ENCODE measurements at regions not wholly inside any gene's neighbourhood (a gene's known extent, or its start where the extent isn't known, plus 50 kb on each side); places are given as distances from the start of the nearest gene placed in this dataset.

GRCh38 chr9:16221822-16222547 is 648.5 kb downstream of the BNC2 start:
- RAD21 ChIA-PET (ENCODE audit: low non-redundant PET in 1 of 2, low total read pairs in 2 of 2, uncharacterized antibody in 2 of 2, unreplicated experiment in 2 of 2): no interaction called here
- no peaks in the 10 kb centered on the region for H3K4me1 ChIP-seq (ENCODE audit: control insufficient read depth in 1 of 2, insufficient read depth in 2 of 2, low read length in 2 of 2)
- no peaks in the 10 kb centered on the region for H3K9me2 ChIP-seq (ENCODE audit: insufficient read depth)
- DNase-seq (ENCODE audit: low read depth, low spot score) (no peak), ATAC-seq (no peak)
- H3K27me3 ChIP-seq (ENCODE audit: insufficient read depth, low read length): no peaks in the 10 kb centered on the region
- CTCF ChIA-PET: no interaction called here
- BruUV-seq (replicated peaks): no TSS peak
- no peak overlapping the region for H3K9ac ChIP-seq (ENCODE audit: low read length)
- no peak overlapping the region for H3K27ac ChIP-seq (ENCODE audit: low read depth, low read length)
- no peaks in the 10 kb centered on the region for H3K9me3 ChIP-seq (ENCODE audit: control insufficient read depth in 1 of 2, insufficient read depth in 1 of 2, low read depth in 1 of 2, low read length in 2 of 2)
- H4K20me1 ChIP-seq (ENCODE audit: insufficient read depth): no peaks in the 10 kb centered on the region
- no peak overlapping the region for H3K4me3 ChIP-seq (replicated peaks in 1 of 2; ENCODE audit: low read depth in 1 of 2, low read length in 2 of 2)
- H2AFZ ChIP-seq (ENCODE audit: low read depth, low read length, poor library complexity, severe bottlenecking): no peak overlapping the region
- no peaks in the 10 kb centered on the region for H3K36me3 ChIP-seq (ENCODE audit: control insufficient read depth in 1 of 2, insufficient read depth in 2 of 2, low read length in 2 of 2)
- intact Hi-C loops (cut with micrococcal nuclease): no loop called here
- TF ChIP-seq CEBPB (IDR thresholded peaks at IDR 0.05; ENCODE audit: low read depth): no peak
- no peaks in the 10 kb centered on the region for H3K79me2 ChIP-seq (ENCODE audit: insufficient read depth, low read length)
- POLR2A ChIA-PET: no interaction called here
- H3K4me2 ChIP-seq (ENCODE audit: low read length): no peak overlapping the region

GRCh38 chr9:16223074-16223871 is 647.2 kb downstream of the BNC2 start:
- H3K9ac ChIP-seq (ENCODE audit: low read length): no peak overlapping the region
- CTCF ChIA-PET: no interaction called here
- H3K4me3 ChIP-seq (replicated peaks in 1 of 2; ENCODE audit: low read depth in 1 of 2, low read length in 2 of 2): no peak overlapping the region
- intact Hi-C loops (cut with micrococcal nuclease): no loop called here
- no peaks in the 10 kb centered on the region for H3K4me1 ChIP-seq (ENCODE audit: control insufficient read depth in 1 of 2, insufficient read depth in 2 of 2, low read length in 2 of 2)
- no peak overlapping the region for H3K27ac ChIP-seq (ENCODE audit: low read depth, low read length)
- H3K36me3 ChIP-seq (ENCODE audit: control insufficient read depth in 1 of 2, insufficient read depth in 2 of 2, low read length in 2 of 2): no peaks in the 10 kb centered on the region
- RAD21 ChIA-PET (ENCODE audit: low non-redundant PET in 1 of 2, low total read pairs in 2 of 2, uncharacterized antibody in 2 of 2, unreplicated experiment in 2 of 2): no interaction called here
- H3K79me2 ChIP-seq (ENCODE audit: insufficient read depth, low read length): no peaks in the 10 kb centered on the region
- DNase-seq (ENCODE audit: low read depth, low spot score) (no peak), ATAC-seq (no peak)
- BruUV-seq (replicated peaks): no TSS peak
- no peaks in the 10 kb centered on the region for H3K9me3 ChIP-seq (ENCODE audit: control insufficient read depth in 1 of 2, insufficient read depth in 1 of 2, low read depth in 1 of 2, low read length in 2 of 2)
- no peaks in the 10 kb centered on the region for H4K20me1 ChIP-seq (ENCODE audit: insufficient read depth)
- no peaks in the 10 kb centered on the region for H3K9me2 ChIP-seq (ENCODE audit: insufficient read depth)
- H2AFZ ChIP-seq (ENCODE audit: low read depth, low read length, poor library complexity, severe bottlenecking): no peak overlapping the region
- POLR2A ChIA-PET: no interaction called here
- H3K27me3 ChIP-seq (ENCODE audit: insufficient read depth, low read length): no peaks in the 10 kb centered on the region
- no peak for TF ChIP-seq EZH2phosphoT487 (IDR thresholded peaks at IDR 0.05; ENCODE audit: borderline replicate concordance)
- no peak for TF ChIP-seq SRF (IDR thresholded peaks at IDR 0.05; ENCODE audit: low read depth)
- TF ChIP-seq ZNF274 (IDR thresholded peaks at IDR 0.05; ENCODE audit: low read depth, low read length): no peak
- TF ChIP-seq CBX3 (IDR thresholded peaks at IDR 0.05; ENCODE audit: low read depth): no peak
- TF ChIP-seq EGR1 (IDR thresholded peaks at IDR 0.05; ENCODE audit: low read depth): no peak
- no peak for TF ChIP-seq ZBTB33 (IDR thresholded peaks at IDR 0.05; ENCODE audit: extremely low read depth, insufficient replicate concordance, low read length)
- TF ChIP-seq JUND (IDR thresholded peaks at IDR 0.05): no peak
- TF ChIP-seq ZFX (IDR thresholded peaks at IDR 0.05): no peak
- no peak for TF ChIP-seq POLR2AphosphoS5 (IDR thresholded peaks at IDR 0.05; ENCODE audit: low read depth, low read length)
- TF ChIP-seq REST (IDR thresholded peaks at IDR 0.05; ENCODE audit: low read depth): no peak
- no peak for TF ChIP-seq ELF1 (IDR thresholded peaks at IDR 0.05; ENCODE audit: borderline replicate concordance, low read depth)
- no peak for TF ChIP-seq SP1 (IDR thresholded peaks at IDR 0.05; ENCODE audit: low read depth)
- TF ChIP-seq CEBPB (IDR thresholded peaks at IDR 0.05; ENCODE audit: low read depth): no peak
- TF ChIP-seq YY1 (IDR thresholded peaks at IDR 0.05; ENCODE audit: extremely low read depth, insufficient replicate concordance, low read depth, low read length): no peak
- TF ChIP-seq EZH2 (IDR thresholded peaks at IDR 0.05): no peak
- H3K4me2 ChIP-seq (ENCODE audit: low read length): no peak overlapping the region
